SW 1271 (cell line): ENCODE measurements at regions not wholly inside any gene's neighbourhood (a gene's known extent, or its start where the extent isn't known, plus 50 kb on each side); places are given as distances from the start of the nearest gene placed in this dataset.

Experiments used
- DNase-seq, 2 experiments: peaks; one replicate each; lab custom pipeline; 2025; lab: John Stamatoyannopoulos, UW

GRCh38 chr1:182122256-182122912, 60.9 kb upstream of the ZNF648 start:
- DNase-seq = no peak

GRCh38 chr1:182121787-182122186, 60.3 kb upstream of the ZNF648 start:
- DNase-seq = no peak

- no peak for DNase-seq
Observed at GRCh38 chr1:182120411-182121258, 59.1 kb upstream of the ZNF648 start.

DNA sequence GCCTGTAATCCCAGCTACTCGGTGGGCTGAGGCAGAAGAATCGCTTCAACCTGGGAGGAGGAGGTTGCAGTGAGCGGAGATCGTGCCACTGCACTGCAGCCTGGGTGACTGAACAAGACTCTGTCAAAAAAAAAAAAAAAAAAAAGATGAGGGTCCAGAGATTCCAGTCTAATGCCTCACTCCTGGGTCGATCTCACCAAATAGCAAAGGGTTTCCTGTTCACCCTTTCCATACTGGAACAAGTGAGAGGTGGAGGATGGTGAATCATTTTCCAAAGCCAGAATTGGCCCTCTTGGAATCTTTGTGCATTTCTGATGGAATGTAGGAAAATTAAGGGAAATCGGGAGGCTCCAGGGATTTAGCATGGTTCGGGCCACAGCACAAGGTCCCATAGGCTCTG, 58.1 kb upstream of the ZNF648 start:
- DNase-seq = no peak

DNA sequence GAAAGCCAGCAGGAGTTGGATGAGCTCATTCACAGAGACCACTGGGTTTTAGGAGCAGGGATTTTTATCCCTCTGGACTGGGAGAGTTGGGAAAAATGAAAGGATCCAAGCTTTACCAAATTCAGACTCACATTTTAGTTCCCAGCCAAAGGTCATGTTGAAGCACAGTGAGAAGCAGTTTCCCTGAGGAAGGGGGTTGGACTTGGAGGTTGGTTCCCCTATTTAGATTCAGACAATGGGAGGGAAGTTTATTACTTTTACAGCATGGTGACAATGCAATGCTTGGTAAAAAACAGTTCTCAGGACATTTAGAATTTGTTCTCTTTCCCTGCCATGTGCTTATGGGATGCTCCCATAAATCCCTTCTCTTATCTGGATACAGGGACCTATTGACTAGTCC, 57.3 kb upstream of the ZNF648 start:
- DNase-seq = no peak

DNA sequence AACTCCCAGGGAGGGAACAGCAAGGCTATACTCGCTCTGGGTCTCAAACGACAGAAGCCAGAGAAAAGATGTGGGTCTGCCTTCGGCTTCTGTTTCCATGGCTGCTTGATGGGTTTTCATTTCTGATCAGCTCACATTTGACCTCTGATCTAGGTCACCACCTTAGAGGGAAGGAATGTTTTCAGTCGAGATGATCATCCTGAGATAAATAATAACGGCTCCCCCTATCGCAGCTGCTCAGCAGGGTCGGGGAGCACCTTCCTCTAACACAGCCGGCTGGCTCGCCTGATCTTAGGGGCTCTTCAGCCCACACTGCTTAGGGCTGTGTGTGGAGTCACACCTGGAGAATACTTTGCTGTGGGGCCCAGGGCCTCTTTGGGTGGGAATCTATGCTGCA, 53.1 kb upstream of the ZNF648 start:
- DNase-seq = no peak

DNA sequence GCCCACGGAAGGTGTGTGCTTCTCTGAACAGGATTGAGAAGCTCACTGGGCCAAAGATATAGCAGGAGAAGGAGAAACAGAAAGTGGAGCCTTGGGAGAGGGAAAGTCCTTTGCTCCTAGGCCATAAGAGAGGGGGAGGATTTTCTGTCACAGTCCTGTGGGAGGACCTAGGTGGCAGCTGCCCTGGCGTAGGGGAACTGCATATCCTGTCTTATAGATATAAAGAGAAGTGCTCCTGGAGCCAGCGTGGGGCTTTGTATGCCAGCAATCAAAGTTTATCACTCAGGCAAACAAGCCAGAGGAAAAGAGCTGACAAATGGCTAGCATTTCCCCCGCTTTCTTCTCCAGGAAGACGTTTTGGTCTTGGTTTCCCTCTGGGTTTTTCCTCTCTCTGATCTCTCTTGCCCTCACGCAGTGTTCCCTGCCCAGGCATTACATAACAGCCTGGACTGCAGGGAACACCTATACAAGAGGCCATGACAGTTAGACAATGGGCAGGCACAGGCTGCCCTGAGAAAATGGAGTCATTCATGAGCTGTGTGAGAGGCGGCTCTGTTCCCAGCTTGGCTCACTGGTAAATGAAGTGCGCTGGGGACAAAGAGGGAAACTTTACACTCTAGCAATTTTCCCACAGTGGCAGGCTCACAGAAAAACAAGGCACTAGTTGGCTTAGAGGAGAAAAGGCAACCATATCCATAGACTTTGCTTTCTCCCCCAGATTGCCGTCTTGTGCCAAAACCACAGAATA, 52.5 kb upstream of the ZNF648 start:
- no peak for DNase-seq

GRCh38 chr1:182111496-182111895, 50.0 kb upstream of the ZNF648 start:
- DNase-seq = no peak
